Stimulated activated CD4-positive, alpha-beta T cell treated with anti-CD3 and anti-CD28 coated beads, Interleukin-15, amount 100 ng/mL, for 1 hour (primary cell): ENCODE measurements at regions not wholly inside any gene's neighbourhood (a gene's known extent, or its start where the extent isn't known, plus 50 kb on each side); places are given as distances from the start of the nearest gene placed in this dataset.
"Not testable (repeated sequence)": the region's sequence is repeated elsewhere in the genome, so short reads cannot be mapped to it uniquely, and the experiment has no call there.

Experiments
- DNase-seq, 2 donors: peaks; one replicate each; pipeline ENCODE4 v3.0.0-alpha.2; 2020; ENCODE audit warnings: low read depth in 1 of 2, low spot score in 1 of 2

- DNase-seq: not testable (repeated sequence)
Observed at GRCh38 chr16:80091453-80091852, 449.3 kb upstream of the DYNLRB2 start.

- no peak for DNase-seq
Observed at GRCh38 chr16:80085606-80086005, 455.2 kb upstream of the DYNLRB2 start.

GRCh38 chr16:80084614-80085013, 456.2 kb upstream of the DYNLRB2 start:
- no peak for DNase-seq

- DNase-seq: no peak
Observed at GRCh38 chr16:80084163-80084562, 456.6 kb upstream of the DYNLRB2 start.

- DNase-seq: no peak
Observed at GRCh38 chr16:80082906-80083305, 457.9 kb upstream of the DYNLRB2 start.

GRCh38 chr16:80081846-80082245, 458.9 kb upstream of the DYNLRB2 start:
- no peak for DNase-seq

- DNase-seq: no peak
Observed at GRCh38 chr16:80080287-80080851, 460.4 kb upstream of the DYNLRB2 start.

GRCh38 chr16:80079072-80079471, 461.7 kb upstream of the DYNLRB2 start:
- no peak for DNase-seq

GRCh38 chr16:80077696-80078095, 463.1 kb upstream of the DYNLRB2 start:
- no peak for DNase-seq

GRCh38 chr16:80074329-80074728, 466.5 kb upstream of the DYNLRB2 start:
- DNase-seq: no peak

GRCh38 chr16:80071964-80072456, 468.8 kb upstream of the DYNLRB2 start:
- DNase-seq: no peak

- DNase-seq: no peak
Observed at GRCh38 chr16:80066805-80067580, 466.5 kb upstream of the MAF start.

- DNase-seq: no peak
Observed at GRCh38 chr16:80065541-80065940, 465.0 kb upstream of the MAF start.

GRCh38 chr16:80063713-80064069, 463.2 kb upstream of the MAF start:
- no peak for DNase-seq

- DNase-seq: no peak
Observed at GRCh38 chr16:80063031-80063712, 462.6 kb upstream of the MAF start.

- no peak for DNase-seq
Observed at GRCh38 chr16:80062361-80063030, 462.0 kb upstream of the MAF start.

- DNase-seq: no peak
Observed at GRCh38 chr16:80060470-80060869, 459.9 kb upstream of the MAF start.

GRCh38 chr16:80059836-80060235, 459.3 kb upstream of the MAF start:
- DNase-seq: no peak

GRCh38 chr16:80058214-80058613, 457.7 kb upstream of the MAF start:
- no peak for DNase-seq

GRCh38 chr16:80056324-80056723, 455.8 kb upstream of the MAF start:
- DNase-seq: no peak

GRCh38 chr16:80055831-80056230, 455.3 kb upstream of the MAF start:
- DNase-seq: no peak

- DNase-seq: no peak
Observed at GRCh38 chr16:80054647-80055046, 454.1 kb upstream of the MAF start.
